MG63 (cell line): ENCODE measurements at regions not wholly inside any gene's neighbourhood (a gene's known extent, or its start where the extent isn't known, plus 50 kb on each side); places are given as distances from the start of the nearest gene placed in this dataset.
A peak's percentile ranks its signal among the peaks of the same experiment; 100 is the strongest.

Experiments
- DNase-seq: peaks from one replicate; pipeline ENCODE4 v3.0.0-alpha.2; 2020
- H3K27me3 ChIP-seq: fragments of 250-450 bp; sonication (Bioruptor Pico); 2 replicates; pipeline ENCODE4 v1.5.1; 2020; ENCODE audit warnings: mild to moderate bottlenecking, moderate library complexity
- H3K36me3 ChIP-seq: fragments of 250-450 bp; sonication (Bioruptor Pico); 2 replicates; pipeline ENCODE4 v1.5.1; 2020; ENCODE audit warnings: mild to moderate bottlenecking, moderate library complexity
- H3K4me3 ChIP-seq: fragments of 250-450 bp; sonication (Bioruptor Pico); 2 replicates; pipeline ENCODE4 v1.5.1; 2020; ENCODE audit warnings: mild to moderate bottlenecking, moderate library complexity
- H3K9me3 ChIP-seq: fragments of 250-450 bp; sonication (Bioruptor Pico); 2 replicates; pipeline ENCODE4 v1.5.1; 2020; ENCODE audit warnings: mild to moderate bottlenecking, moderate library complexity

- no peak for DNase-seq
- H3K4me3 ChIP-seq, result no peak overlapping the region
- no peaks in the 10 kb centered on the region for H3K27me3 ChIP-seq
Observed at GRCh38 chr6:169048185-169048864, 205.3 kb downstream of the THBS2 start.

DNA sequence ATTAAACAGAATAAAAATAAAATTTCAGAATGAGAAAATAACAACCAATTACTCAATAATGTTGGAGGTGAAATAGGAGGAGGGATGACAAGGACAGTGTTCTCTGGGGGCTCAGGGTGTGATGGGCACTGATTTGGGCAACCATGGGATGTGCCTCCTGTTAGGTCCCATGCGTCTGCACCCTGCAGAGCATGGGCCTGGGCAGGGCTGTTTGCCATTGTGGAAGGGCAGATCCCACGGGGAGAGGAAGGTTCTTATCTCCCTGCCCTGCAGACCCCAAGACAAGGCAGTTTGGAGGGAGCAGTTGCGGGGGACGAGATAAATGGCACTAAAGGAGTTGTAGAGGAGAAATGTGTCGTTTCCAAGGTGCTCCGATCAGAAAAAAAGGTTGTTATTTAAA lies 206.3 kb downstream of the THBS2 start:
- no peaks in the 10 kb centered on the region for H3K9me3 ChIP-seq
- no peak for DNase-seq
- H3K36me3 ChIP-seq, result no peaks in the 10 kb centered on the region
- no peak overlapping the region for H3K4me3 ChIP-seq
- no peaks in the 10 kb centered on the region for H3K27me3 ChIP-seq

More at GRCh38 chr6:169048185-169048864, 205.3 kb downstream of the THBS2 start:
- H3K9me3 ChIP-seq, result no peaks in the 10 kb centered on the region
- H3K36me3 ChIP-seq, result no peaks in the 10 kb centered on the region

DNA sequence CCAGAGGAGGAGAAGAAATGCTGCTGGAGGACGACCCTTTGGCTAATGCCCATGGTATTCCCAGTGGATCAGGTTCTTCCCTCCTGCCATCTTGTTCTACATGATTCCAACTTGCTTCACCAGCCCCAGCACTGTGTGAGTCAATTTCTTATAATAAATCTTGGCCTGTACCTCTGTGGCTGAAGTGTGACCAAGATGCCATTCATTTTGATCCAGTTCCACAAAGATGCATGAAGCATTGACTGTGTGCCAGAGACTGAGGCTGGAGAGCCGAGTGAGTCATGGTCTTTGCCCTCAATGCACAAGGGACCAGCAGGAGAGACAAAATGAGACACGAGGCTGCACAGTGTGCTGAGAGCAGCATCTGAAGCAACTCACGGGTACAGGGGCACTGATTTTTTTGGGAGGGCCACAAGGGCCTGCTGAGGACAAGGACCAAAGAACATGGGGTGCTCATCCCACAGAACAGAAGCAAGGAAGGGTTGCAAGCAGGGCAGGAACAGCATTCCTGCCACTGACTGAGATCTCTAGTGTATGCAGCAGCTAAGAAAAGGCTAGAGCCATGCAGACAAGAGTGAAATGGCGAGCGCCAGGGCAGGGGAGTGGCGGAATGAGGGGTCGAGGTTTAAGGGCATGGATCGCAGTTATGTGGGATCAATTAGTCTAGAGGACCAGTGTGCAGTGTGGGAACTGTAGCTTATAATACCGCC lies 207.0 kb downstream of the THBS2 start:
- Histone ChIP-seq H3K36me3 (no peaks in the 10 kb centered on the region), H3K9me3 (no peaks in the 10 kb centered on the region), H3K27me3 (no peaks in the 10 kb centered on the region), H3K4me3 (no peak overlapping the region)
- DNase-seq, result peak; percentile 78

- Histone ChIP-seq H3K36me3 (no peaks in the 10 kb centered on the region), H3K9me3 (no peaks in the 10 kb centered on the region), H3K4me3 (no peak overlapping the region), H3K27me3 (no peaks in the 10 kb centered on the region)
- DNase-seq, result no peak
Observed at GRCh38 chr6:169046021-169046420, 207.6 kb downstream of the THBS2 start.

DNA sequence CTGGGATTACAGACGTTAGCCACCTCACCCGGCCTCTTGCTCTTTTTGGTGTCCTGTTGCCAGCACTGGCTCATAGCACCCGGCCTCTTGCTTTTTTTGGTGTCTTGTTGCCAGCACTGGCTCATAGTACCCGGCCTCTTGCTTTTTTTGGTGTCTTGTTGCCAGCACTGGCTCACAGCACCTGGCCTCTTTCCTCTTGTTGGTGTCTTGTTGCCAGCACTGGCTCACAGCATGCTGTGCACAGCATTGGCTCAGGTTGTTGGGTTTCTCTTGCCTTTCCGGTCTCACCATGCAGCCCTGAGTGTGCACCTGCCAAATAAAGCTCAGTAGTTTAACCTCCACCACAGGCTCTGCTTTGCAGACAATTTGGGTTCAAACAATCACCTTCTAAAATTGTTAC lies 208.2 kb downstream of the THBS2 start:
- Histone ChIP-seq H3K27me3 (no peaks in the 10 kb centered on the region), H3K4me3 (no peak overlapping the region), H3K9me3 (no peaks in the 10 kb centered on the region), H3K36me3 (no peaks in the 10 kb centered on the region)
- peak; percentile 96 for DNase-seq

DNA sequence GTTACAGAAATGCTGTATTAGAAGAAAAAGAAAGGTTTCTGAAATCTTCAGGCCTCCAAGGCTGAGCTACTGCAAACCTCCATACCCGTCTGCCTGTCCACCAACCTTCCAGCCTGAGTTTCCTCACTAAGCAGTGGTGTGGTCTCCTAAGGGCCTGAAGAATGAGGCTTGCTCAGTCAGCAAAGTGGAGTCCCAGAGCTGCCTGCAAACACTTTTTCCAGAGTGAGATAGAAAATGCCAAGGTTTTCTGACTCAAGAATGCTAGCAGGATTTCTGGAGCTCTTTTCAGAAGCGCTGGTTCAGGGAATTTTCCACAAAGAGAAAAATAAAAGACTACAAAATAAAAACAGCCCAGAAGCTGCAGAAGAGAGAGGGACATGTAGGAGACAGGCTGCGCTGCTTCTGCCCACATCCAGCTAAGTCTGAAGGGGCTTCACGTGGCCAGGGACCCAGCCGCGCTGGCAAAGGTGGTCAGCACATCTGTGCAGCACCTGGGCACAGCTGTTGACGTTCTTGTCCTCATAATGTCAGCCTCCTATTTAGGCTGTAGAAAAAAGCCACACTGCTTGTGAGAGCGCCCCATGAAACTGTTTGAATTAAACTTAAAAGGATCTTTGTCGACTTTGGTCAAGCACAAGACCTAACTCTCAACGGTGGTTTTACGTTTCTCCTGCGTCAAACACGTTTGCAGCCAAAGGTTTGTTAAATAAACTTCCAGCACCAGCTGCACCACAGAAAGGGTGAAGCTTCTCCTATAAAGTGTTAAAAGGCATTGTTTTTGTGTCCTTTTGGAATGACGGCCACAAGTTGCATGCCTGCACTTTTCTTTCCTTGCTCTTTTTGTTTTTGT lies 209.0 kb downstream of the THBS2 start:
- Histone ChIP-seq H3K9me3 (no peaks in the 10 kb centered on the region), H3K27me3 (no peaks in the 10 kb centered on the region), H3K36me3 (no peaks in the 10 kb centered on the region), H3K4me3 (no peak overlapping the region)
- DNase-seq, result no peak

- no peaks in the 10 kb centered on the region for H3K27me3 ChIP-seq
- peaks cover 17% of the 10 kb centered on the region for H3K9me3 ChIP-seq
- no peak overlapping the region for H3K4me3 ChIP-seq
- DNase-seq, result no peak
- H3K36me3 ChIP-seq, result peaks cover 5% of the 10 kb centered on the region; the same call in 1 of the 2 replicates
Observed at GRCh38 chr6:169042061-169042460, 211.6 kb downstream of the THBS2 start.

- no peak overlapping the region for H3K4me3 ChIP-seq
- H3K27me3 ChIP-seq, result no peaks in the 10 kb centered on the region
- H3K36me3 ChIP-seq, result peaks cover 5% of the 10 kb centered on the region; the same call in 1 of the 2 replicates
- peaks cover 17% of the 10 kb centered on the region for H3K9me3 ChIP-seq
- DNase-seq, result no peak
Observed at GRCh38 chr6:169041078-169041477, 212.6 kb downstream of the THBS2 start.

- no peaks in the 10 kb centered on the region for H3K27me3 ChIP-seq
- no peak overlapping the region for H3K4me3 ChIP-seq
- no peak for DNase-seq
- peaks cover 5% of the 10 kb centered on the region; the same call in 1 of the 2 replicates for H3K36me3 ChIP-seq
- peaks cover 17% of the 10 kb centered on the region for H3K9me3 ChIP-seq
Observed at GRCh38 chr6:169038691-169039090, 215.0 kb downstream of the THBS2 start.

- H3K9me3 ChIP-seq, result peaks cover 17% of the 10 kb centered on the region
- peak overlapping the region; percentile 16; the same call in 1 of the 2 replicates for H3K4me3 ChIP-seq
- H3K27me3 ChIP-seq, result no peaks in the 10 kb centered on the region
- peaks cover 5% of the 10 kb centered on the region; the same call in 1 of the 2 replicates for H3K36me3 ChIP-seq
- peak; percentile 82 for DNase-seq
Observed at GRCh38 chr6:169035385-169036240, 218.0 kb downstream of the THBS2 start.

DNA sequence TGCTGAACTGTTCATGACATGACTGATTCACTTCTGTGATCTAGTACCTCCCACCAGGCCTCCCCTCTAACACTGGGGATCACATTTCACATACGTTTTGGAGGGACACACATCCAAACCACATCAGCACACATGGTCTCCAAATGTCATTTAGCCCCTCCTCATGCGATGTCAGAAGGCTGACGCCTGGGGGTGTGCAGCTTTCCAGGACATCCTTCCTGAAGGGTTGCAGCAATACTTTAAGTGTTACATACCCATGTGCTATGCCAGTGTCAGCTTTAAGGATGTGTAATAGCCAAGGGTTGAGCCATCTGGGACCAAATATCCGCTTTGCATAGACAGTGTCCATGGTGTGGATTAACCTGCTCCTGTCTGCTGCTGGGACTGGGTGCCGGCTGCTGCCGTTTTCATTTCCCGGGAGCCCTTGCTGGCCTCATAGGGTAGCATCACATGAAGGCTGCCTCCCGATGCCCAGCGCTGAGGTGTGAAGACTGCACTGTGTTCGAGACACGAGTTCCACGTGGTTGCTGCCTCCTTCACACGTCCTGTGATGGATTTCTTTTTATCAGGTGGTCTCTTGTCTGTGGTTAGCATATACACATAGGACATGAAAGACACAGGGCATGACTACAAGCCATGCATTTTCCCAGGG lies 219.0 kb downstream of the THBS2 start:
- Histone ChIP-seq H3K9me3 (peaks cover 17% of the 10 kb centered on the region), H3K27me3 (no peaks in the 10 kb centered on the region), H3K4me3 (no peak overlapping the region), H3K36me3 (peaks cover 5% of the 10 kb centered on the region; the same call in 1 of the 2 replicates)
- DNase-seq, result no peak

DNA sequence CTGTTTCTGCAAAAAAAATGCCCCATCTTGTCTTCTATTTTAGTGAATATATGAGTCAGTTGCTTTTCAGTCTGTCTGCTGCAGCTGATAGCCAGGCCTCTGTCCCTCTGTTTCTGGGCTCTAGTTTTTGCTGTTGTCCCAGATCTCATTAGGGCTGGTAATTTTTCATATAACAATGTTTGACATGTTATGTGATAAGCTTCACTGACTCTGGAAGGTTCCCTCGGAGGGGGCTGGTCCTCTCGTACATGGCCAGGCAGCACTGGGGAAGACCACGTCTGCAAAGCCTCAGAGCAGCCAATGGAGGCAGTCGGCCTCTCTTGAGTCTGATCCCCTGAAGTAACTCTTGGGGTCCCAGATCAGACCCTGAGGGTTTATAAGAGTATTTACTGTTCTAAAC lies 223.8 kb downstream of the THBS2 start:
- H3K4me3 ChIP-seq, result no peak overlapping the region
- no peaks in the 10 kb centered on the region for H3K9me3 ChIP-seq
- H3K36me3 ChIP-seq, result no peaks in the 10 kb centered on the region
- no peak for DNase-seq
- no peaks in the 10 kb centered on the region for H3K27me3 ChIP-seq

- Histone ChIP-seq H3K36me3 (no peaks in the 10 kb centered on the region), H3K9me3 (no peaks in the 10 kb centered on the region), H3K4me3 (no peak overlapping the region), H3K27me3 (no peaks in the 10 kb centered on the region)
- no peak for DNase-seq
Observed at GRCh38 chr6:169028343-169028742, 225.3 kb downstream of the THBS2 start.

GRCh38 chr6:169026175-169026574 lies 227.5 kb downstream of the THBS2 start:
- H3K36me3 ChIP-seq, result no peaks in the 10 kb centered on the region
- H3K9me3 ChIP-seq, result no peaks in the 10 kb centered on the region
- H3K27me3 ChIP-seq, result no peaks in the 10 kb centered on the region
- DNase-seq, result no peak
- H3K4me3 ChIP-seq, result no peak overlapping the region

DNA sequence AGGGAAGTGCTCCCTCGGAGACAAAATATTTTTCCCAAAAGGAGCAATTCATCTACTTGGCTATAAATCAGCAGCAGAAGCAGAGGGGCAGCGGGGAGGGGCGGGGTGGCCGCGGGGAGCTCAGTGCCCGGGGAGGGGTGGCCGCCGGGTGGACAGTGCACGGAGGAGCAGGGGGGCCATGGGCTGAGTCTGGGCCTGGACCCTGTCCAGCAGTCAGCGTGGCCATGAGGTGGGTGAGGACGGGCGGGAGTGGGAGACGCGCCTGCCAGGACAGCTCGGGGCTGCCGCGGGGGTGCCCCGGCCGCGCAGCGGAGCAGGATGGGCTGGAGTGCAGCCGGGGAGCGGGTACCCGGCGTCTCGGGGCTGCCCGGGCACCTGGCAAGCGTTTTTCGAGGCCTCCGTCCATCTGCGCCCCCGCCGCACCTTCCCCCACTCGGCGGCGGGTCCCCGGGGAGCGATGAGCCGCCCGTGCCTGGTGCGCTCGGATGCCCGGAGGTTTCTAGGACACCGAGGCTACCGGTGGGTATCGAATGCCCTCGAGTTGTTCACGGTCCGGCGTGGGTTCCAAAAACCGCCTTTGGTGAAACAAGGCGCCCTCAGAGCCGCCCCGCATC lies 229.5 kb downstream of the THBS2 start:
- no peaks in the 10 kb centered on the region for H3K27me3 ChIP-seq
- no peak for DNase-seq
- no peaks in the 10 kb centered on the region for H3K9me3 ChIP-seq
- no peak overlapping the region for H3K4me3 ChIP-seq
- no peaks in the 10 kb centered on the region for H3K36me3 ChIP-seq
